ENCODE measurements at regions not wholly inside any gene's neighbourhood (a gene's known extent, or its start where the extent isn't known, plus 50 kb on each side); places are given as distances from the start of the nearest gene placed in this dataset.

GRCh38 chr16:9500872-9501271 lies 409.4 kb downstream of the HAPSTR1 start:
- no peak for DNase-seq (ENCODE audit: low read depth in 4 of 4, low spot score in 3 of 4)

DNA sequence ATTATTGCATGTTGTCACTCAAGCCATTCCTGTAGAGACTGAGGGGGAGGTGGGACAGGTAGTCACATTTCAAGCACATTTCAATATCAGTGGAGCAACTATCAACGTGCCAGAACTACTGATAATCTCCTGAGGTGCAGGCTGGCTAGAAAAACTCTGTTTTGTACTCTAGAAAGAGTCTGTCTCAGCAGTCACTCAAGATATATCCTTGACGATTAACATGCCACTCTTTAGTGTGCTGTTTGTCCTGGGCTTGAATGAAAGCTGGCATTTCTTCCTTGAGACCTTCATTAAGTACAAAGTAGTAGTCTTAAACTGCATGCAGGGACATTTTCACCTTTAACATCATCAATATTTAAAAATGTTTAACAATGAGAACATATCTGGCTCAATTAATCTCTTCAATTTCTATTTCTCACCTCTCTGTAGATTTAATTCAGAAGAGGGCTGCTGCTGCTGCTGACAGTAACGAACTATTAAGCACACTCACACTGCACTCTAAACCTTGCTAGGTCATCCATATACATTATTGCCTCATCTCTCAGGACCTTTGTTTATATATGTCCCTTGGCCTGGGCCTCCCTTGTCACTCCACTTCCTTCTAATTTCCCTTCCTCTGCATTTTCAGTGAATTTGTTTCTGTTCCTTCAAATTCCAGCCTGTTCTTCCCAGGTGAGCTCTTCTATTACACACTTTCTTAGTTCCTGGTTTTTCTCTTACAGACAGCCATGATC lies 412.0 kb downstream of the HAPSTR1 start:
- no peak for DNase-seq (ENCODE audit: low read depth in 4 of 4, low spot score in 3 of 4)

DNA sequence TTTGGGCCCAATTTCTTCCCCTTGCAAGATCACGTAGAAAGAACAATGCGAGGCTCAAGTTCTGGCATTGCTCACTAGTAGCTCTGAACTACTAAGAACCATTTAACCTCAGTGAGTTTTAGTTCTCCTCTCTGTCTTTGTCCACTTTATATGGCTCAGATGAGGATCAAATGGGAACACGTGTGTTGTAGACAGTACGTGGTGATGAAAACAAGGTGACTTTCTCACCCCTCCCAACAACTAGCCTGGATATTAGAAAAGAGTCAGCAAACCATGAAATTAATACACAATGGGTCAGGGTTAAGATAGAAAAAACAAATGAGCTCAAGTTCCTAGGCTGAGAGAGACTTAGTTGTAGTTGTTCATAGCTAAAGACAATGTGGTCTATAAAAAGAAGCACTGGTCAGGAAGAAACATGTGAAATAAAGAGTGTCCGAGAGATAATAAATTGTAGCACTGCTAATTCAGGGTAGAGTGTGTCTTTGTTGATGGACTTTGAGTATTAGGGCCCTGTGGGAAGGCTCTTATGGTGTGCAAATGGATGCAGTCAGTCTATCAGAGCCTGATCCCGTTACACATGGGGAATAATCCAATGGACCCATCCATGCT lies 417.0 kb downstream of the HAPSTR1 start:
- no peak for DNase-seq (ENCODE audit: low read depth in 4 of 4, low spot score in 3 of 4)

DNA sequence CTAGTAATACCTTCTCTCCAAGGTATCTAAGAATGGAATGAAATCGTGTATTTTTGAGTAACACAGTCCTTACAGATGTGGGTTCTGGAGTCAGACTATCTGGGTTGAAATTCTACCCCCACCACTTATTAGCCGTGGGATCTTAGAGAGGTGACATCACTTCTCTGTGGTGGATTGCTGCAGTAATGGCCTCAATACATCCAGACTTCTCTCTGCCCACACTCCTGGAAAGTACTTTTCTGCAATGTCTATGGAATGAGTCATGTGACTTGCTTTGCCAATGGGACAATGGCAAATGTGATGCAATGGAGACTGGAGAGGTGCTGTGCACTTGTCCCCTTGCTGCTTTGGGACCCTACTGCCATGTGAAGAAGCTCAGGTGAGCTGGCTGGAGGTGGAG lies 418.2 kb downstream of the HAPSTR1 start:
- DNase-seq (ENCODE audit: low read depth in 4 of 4, low spot score in 3 of 4) = no peak

GRCh38 chr16:9511389-9511788 lies 419.9 kb downstream of the HAPSTR1 start:
- DNase-seq (ENCODE audit: low read depth in 4 of 4, low spot score in 3 of 4) = no peak

- DNase-seq (ENCODE audit: low read depth in 4 of 4, low spot score in 3 of 4) = no peak
Measured at GRCh38 chr16:9516444-9516843, 425.0 kb downstream of the HAPSTR1 start.

GRCh38 chr16:9518051-9518450 lies 426.6 kb downstream of the HAPSTR1 start:
- DNase-seq (ENCODE audit: low read depth in 4 of 4, low spot score in 3 of 4) = no peak

DNA sequence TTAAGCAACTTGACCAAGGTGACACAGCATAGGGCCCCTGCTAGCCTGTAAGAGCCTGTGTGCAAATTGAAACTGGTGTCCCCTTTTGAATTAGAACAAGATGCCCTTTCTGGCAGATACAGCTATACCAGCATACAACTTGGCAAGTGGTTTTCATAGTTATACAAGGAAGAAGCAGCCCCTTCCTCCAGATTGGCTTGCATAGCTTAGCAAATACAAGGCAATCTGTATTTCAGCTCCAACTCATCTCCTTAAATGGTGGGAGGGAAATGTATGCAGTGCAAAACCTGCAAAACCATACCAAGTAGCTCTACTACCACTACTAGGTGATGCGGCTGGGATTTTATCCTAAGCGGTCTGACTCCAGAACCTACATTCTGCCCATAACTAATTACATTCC lies 427.1 kb downstream of the HAPSTR1 start:
- no peak for DNase-seq (ENCODE audit: low read depth in 4 of 4, low spot score in 3 of 4)

- no peak for DNase-seq (ENCODE audit: low read depth in 4 of 4, low spot score in 3 of 4)
Measured at GRCh38 chr16:9521749-9522370, 430.4 kb downstream of the HAPSTR1 start.

- no peak for DNase-seq (ENCODE audit: low read depth in 4 of 4, low spot score in 3 of 4)
Measured at GRCh38 chr16:9522614-9523013, 431.2 kb downstream of the HAPSTR1 start.

DNA sequence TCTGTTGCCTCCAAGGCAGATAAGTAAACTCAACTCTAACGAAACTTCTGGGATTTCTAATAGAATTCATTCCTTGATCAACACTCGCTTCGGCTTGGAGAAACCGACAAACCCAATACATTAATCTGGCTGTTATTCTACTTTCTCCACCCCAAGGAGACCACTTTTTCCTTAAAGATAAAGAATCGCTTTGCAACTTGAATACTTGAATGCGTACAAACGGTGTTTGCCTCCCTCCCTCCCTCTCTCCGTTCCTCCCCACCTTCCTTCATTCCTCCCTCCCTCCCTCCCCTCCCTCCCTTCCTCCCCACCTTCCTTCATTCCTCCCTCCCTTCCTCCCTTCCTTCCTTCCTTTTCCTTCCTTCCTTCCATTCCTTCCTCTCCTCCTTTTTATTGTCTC lies 432.6 kb downstream of the HAPSTR1 start:
- no peak for DNase-seq (ENCODE audit: low read depth in 4 of 4, low spot score in 3 of 4)

DNA sequence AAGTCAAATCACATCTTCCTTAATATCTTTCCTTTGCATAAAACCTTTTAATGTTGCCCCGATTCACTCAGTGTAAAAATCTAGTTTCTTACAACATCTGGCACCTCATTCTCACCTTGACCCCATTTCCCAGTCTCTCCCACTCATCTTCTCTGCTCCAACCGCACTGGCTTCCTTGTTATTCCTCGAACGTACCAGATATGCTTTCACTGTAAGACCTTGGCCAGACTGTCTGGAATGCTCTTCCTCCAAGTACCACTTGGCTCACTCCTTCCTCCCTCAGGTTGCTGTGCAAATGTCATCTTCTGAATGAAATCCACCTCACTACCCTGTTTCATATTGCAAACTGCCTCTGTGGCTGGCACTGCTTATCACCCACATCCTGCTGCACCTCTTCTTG lies 433.6 kb downstream of the HAPSTR1 start:
- no peak for DNase-seq (ENCODE audit: low read depth in 4 of 4, low spot score in 3 of 4)

GRCh38 chr16:9526791-9527190 lies 435.3 kb downstream of the HAPSTR1 start:
- DNase-seq (ENCODE audit: low read depth in 4 of 4, low spot score in 3 of 4) = no peak

GRCh38 chr16:9527976-9528375 lies 436.5 kb downstream of the HAPSTR1 start:
- DNase-seq (ENCODE audit: low read depth in 4 of 4, low spot score in 3 of 4) = no peak

- DNase-seq (ENCODE audit: low read depth in 4 of 4, low spot score in 3 of 4) = no peak
Measured at GRCh38 chr16:9528511-9529079, 437.2 kb downstream of the HAPSTR1 start.

DNA sequence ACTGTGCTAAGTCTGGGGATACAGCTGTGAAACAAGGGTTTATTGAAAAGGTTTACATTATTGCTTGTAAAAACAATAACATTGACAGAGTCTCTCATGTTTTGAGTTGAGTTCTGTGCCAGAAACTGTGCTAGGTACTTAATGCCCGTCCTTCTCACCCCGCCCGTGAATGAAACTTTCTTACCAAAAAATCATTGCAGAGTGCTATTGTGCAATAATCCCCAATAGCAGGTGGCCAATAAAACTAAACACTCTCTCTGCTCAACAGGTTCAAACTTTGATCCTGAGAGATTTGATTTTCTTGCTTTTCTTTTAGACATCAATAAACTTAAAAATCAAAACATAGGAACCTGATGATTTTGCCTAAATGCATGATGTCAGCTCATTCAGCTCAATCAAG lies 441.6 kb downstream of the HAPSTR1 start:
- no peak for DNase-seq (ENCODE audit: low read depth in 4 of 4, low spot score in 3 of 4)

- DNase-seq (ENCODE audit: low read depth in 4 of 4, low spot score in 3 of 4) = no peak
Measured at GRCh38 chr16:9534759-9535158, 443.3 kb downstream of the HAPSTR1 start.

DNA sequence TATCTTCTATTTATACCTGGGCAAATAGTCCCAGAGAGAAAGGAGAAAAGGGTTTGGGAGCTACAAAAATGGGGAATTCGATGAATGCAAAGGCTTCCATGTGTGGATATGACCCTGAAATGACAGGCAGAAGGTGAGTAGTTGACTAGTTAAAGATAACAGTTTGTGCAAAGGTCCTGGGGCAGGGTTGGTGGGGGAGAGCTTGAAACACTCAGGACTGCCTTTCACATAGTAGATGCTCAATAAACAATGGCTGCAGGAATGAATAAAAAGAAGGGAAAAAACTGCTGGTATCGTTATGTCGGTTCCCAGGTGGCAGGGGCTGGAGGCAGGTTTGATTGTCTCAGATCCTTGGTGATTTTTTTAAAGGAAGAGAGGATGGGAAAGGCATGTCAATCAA lies 445.5 kb downstream of the HAPSTR1 start:
- no peak for DNase-seq (ENCODE audit: low read depth in 4 of 4, low spot score in 3 of 4)

DNA sequence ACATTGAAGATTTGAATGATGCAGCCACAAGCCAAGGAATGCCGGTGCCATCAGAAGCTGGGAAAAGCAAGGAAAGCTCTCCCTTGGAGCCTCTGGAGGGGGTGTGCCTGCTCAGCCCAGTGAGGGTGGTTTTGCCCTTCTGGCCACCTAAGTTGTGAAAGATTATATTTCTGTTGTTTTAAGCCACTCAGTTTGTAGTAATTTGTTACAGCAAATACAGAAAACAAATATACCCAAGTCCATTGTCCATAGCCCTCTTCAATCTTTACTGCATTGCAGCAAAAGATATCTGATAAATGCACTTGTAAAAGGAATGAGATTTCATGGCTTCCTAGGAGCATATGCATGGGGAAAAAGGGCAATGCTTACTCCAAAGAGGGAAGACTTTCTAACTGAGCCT lies 447.9 kb downstream of the HAPSTR1 start:
- no peak for DNase-seq (ENCODE audit: low read depth in 4 of 4, low spot score in 3 of 4)

- DNase-seq (ENCODE audit: low read depth in 4 of 4, low spot score in 3 of 4) = no peak
Measured at GRCh38 chr16:9541723-9542122, 450.3 kb downstream of the HAPSTR1 start.

- DNase-seq (ENCODE audit: low read depth in 4 of 4, low spot score in 3 of 4) = no peak
Measured at GRCh38 chr16:9542165-9542755, 450.8 kb downstream of the HAPSTR1 start.
